ENCODE measurements at regions not wholly inside any gene's neighbourhood (a gene's known extent, or its start where the extent isn't known, plus 50 kb on each side); places are given as distances from the start of the nearest gene placed in this dataset.

GRCh38 chr12:4134448-4135263 lies 138.9 kb upstream of the CCND2 start:
- DNase-seq = no peak

GRCh38 chr12:4133636-4134447 lies 139.7 kb upstream of the CCND2 start:
- no peak for DNase-seq

- DNase-seq = no peak
Observed at GRCh38 chr12:4133029-4133428, 140.5 kb upstream of the CCND2 start.

DNA sequence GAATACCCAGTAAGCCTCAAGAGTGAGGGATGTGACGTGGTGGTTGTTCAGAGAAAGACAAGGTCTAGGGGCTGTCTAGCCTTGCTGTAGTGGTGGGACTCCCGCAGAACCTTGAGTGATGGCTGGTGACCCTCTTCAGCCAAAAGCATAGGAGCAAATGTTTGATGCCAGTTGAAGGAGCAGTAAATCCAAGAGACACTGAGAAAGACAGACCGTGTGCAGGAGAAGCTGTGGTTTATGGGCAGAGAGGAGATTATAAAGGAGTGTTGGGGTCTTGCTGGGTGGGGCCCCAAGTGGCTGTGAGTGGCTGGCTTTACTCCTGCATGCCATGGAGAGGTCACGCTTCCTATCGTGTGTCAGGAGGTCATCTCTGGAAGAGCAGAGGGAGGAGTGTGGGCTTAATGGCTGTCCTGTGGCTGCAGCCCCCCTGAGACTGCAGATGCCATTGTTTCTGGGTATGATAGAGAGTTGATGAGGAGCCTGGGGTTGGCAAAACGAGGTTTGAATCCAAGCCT lies 152.0 kb upstream of the CCND2 start:
- DNase-seq = no peak

DNA sequence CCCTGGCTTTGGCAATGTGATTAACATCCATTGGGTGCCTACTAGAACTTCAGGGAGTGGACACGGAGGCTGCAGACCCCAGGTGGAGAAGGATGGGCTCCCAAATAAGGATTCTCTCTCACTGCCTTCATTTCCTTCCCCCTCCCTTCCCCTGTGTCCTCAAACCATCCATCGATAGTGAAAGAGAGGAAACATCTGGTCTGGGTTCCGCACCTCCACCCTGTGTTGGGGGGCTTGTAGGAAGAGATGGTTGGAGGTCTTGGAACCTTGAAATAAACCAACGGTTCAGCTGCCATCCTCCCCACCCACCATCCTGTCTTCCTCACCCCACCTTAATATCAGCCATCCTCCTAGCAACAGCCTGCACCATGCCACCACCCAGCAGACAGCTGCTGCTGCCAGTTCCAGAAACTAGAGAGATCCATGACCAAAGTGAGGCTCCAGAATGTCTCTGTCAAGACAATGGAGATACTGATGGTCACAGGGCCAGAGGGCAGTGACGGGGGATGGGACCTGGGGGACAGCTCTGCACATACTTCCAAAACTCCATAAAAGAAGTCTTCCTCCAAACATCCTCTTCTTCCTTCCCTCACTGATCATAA lies 153.1 kb upstream of the CCND2 start:
- DNase-seq = no peak

DNA sequence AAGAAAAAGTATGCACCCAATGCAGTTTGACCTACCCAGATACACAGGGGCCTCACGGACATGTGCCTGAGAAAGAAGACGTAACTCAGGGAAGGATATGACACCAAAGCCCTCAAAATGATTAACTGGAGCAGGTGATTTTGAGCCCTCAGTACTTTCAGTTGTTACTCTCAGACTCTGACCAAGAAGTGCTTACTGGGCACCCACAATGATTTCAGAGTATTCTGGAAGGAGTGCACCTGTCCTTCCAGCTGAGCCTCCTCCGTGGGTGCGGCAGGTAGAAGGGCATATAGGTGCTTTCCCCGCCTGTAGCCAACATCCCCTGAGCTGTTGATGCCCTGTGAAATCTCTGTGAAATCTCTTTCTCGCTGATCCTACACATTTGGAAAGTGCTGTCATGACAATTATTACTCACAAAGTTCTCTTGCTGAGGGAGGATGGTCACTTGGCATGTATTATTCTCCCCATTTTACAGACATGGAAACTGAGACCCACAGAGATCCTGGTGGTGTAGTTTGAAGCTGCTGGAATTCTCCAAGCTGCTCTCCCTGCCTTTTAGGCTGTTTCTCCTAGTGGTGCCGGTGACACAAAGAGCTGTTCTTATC lies 154.3 kb upstream of the CCND2 start:
- no peak for DNase-seq

- no peak for DNase-seq
Observed at GRCh38 chr12:4118601-4119156, 154.9 kb upstream of the CCND2 start.

GRCh38 chr12:4118017-4118510 lies 155.5 kb upstream of the CCND2 start:
- no peak for DNase-seq

DNA sequence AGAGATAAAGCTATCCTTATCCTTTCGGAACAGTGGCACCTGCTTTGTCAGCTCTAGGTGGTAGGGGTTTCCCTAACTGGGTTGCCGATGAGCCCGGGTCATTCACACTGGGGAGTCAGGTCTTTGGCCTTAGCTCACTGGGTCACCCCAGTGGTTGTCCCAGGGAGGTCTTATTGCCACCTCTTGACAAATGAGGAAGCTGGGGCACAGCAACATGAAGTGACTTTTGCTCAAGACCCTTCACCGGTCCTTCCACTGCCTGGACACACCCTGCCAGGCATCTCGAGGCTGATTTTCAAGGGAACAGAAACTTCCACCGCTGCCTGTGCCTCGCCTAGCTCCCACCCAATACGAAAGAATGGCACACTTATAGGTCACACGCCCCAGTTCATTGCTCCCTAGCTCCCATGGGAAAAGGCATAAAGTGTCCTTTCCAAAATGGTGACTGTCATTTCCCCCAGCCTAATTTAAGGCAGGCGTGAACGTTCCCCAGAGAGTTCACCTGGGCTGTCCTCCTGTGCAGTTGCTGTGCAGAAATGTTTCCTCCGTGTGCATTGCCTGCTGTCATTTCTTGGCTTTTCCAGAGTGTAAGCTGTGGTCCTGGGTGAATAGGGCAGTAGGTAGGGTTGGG lies 156.1 kb upstream of the CCND2 start:
- DNase-seq = no peak

DNA sequence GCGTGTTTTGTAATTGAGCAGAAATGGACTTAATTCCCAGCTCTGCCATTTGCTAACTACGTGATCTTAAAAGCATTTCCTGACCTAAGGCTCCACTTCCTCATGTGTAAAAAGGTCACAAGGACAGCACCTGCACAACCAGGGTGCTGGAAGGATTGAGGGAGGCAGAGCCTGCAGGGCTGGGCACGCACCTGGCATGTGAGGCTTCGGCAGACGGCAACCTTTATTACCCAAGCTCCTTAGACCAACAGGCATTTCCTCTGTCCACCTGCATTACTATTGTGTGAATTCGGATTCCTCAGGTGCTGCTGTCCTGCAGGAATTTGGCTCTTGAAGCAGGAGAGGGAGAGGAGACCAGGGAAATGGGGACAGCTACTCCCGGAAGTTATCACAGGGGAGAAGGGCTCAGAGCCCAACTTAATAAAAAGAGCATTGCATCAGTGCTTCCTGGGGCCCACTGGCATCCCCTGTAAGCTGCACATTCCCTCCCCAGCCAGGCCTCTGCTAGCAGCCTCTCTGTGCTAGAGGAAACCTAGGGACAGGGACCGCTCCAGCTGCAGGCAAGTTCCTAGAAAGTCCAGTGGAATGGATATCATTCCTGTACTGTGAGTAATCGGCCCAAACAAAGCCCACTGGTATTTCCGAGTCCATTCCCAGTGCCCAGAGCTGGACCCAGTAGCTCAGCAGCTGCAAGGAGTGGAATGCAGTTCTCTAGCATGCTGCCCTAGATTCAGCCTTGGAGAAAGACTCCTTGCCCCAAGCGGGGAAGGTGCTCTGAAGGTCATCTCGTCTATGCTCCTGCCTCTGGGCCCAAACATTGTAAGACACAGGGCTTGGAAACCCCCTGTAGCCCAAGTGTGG lies 157.1 kb upstream of the CCND2 start:
- DNase-seq = no peak

GRCh38 chr12:4115570-4115969 lies 158.0 kb upstream of the CCND2 start:
- DNase-seq = no peak

GRCh38 chr12:4114986-4115385 lies 158.6 kb upstream of the CCND2 start:
- no peak for DNase-seq

DNA sequence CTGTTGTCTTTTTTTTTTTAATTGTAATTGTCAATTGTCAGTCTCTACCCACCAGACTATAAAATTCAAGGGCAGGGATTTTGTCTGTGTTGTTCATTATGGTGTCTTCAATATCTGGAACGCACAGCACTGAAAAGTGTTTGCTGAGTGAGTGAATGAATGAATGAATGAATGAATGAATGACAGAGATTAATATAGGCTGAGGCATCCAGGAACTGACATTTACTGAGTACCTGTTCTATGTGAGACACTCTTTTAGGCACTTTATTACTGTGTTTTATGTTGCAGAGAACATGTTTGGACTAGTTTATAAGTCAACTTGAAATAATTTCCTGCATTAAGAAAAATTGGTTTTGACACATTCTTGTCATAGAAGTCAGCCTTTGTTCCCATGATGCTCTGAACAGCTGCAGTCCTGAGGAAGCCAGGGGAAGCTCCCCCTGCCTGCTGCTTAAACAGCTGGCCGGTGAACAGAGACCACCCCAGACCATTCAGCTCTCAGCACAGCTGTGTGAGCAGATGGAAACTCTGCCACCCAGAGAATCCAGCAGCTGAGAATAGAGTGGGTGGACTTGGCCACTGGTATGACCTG lies 160.7 kb upstream of the CCND2 start:
- no peak for DNase-seq

DNA sequence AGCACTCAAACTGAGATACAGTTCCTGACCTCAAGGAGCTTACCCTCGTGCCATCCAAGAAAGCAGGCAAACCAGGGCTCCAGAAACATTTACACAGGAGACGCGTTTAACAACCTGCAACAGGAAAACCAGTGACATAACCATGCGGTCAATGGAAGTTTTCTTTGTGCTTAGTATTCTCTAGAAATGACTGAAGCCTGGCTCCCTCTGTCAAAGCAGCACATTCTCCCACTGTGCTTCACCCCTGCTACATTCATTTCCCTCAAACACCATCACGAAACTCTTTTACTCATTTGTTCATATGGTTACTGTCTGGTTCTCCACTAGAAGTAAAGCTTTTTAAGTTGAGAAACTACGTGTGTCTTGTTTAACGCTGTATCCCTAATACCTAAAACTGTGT lies 161.3 kb upstream of the CCND2 start:
- no peak for DNase-seq

- DNase-seq = no peak
Observed at GRCh38 chr12:4111010-4111409, 162.6 kb upstream of the CCND2 start.

GRCh38 chr12:4109826-4110225 lies 163.7 kb upstream of the CCND2 start:
- no peak for DNase-seq

DNA sequence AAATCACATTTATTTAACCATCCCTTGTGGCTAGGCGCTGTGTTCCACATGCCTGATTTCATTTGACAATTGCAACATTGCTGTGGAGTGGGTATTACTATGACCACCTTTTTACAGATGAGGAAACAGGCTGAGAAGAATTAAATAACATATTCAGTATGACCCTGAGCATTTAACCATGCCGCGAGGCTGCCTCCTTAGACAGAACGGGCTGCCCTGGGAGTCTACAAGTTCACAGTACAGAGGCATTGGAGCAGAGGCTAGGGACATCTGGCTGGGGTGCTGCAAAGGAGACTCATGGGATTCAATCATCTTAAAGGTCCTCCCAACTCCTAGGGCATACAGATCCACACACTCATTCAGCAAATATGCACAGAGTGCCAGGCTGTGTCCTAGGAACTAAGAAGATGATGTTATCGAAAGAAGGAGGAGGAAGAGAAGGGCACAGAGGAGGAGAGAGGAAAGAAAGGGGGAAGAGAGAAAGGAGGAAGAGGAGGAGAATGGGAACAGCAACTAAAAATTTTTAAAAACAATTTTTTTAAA lies 164.7 kb upstream of the CCND2 start:
- DNase-seq = no peak

DNA sequence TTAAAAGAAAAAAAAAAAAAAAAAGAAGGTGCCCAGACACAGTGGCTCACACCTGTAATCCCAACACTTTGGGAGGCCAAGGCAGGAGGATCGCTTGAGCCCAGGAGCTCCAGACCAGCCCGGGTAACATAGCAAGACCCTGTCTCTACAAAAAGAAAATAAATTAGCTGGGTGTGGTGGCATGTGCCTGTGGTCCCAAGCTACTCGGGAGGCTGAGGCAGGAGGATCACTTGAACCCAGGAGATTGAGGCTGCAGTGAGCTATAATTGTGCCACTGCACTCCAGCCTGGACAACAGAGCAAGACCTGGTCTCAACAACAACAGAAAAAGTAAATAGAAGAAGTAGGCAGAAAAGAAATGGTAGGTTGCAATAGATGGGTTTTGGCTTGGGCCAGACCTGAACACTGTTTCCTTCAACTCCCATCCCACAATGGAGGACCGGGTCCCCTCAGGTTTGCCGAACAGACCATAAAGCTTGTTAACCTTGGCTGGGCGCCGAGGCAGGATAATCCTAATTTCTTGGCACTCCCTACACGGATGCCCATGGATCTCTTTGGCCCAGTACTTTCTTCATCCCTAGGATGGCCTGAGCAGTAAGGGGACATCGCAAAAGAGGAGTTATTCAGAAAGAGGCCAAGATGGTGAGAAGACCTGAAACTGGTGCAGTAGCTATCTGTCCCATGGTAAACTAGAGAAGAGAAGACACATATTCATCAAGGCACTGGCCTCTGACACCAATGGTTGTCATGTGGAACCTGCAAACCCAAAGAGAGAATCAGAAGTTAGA lies 165.5 kb upstream of the CCND2 start:
- no peak for DNase-seq
